GM23338 (cell line): ENCODE measurements at regions not wholly inside any gene's neighbourhood (a gene's known extent, or its start where the extent isn't known, plus 50 kb on each side); places are given as distances from the start of the nearest gene placed in this dataset.
A peak's percentile ranks its signal among the peaks of the same experiment; 100 is the strongest.

Experiments
- ATAC-seq: fragments of 200-7000 bp; cut with Tn5 transposase; 3 replicates; pipeline ENCODE4 v1.9.1; 2020
- DNase-seq: peaks from one replicate; pipeline ENCODE4 v3.0.0-alpha.2; 2015; ENCODE audit warnings: low spot score
- H2AFZ ChIP-seq: fragments of 200-600 bp; sonication (generic); 2 replicates; pipeline ENCODE4 v1.8.0; 2016; ENCODE audit warnings: antibody characterized with exemption, mild to moderate bottlenecking, moderate library complexity
- H3F3A ChIP-seq: fragments of 200-600 bp; sonication (generic); replicated peaks from 2 replicates; pipeline ENCODE4 v1.8.0; 2017; ENCODE audit warnings: antibody characterized with exemption, mixed run types, low read depth
- H3K27ac ChIP-seq: fragments of 200-600 bp; sonication (generic); 2 replicates; pipeline ENCODE4 v1.6.1; 2016; ENCODE audit warnings: low read depth
- H3K27me3 ChIP-seq: fragments of 200-600 bp; sonication (generic); 2 replicates; pipeline ENCODE4 v1.8.0; 2016; ENCODE audit warnings: mild to moderate bottlenecking, mixed run types, moderate library complexity; ENCODE audit not compliant: insufficient read depth
- H3K36me3 ChIP-seq: fragments of 200-600 bp; sonication (generic); 2 replicates; pipeline ENCODE4 v1.8.0; 2016; ENCODE audit warnings: mild to moderate bottlenecking; ENCODE audit not compliant: insufficient read depth
- H3K4me1 ChIP-seq: fragments of 200-600 bp; sonication (generic); 2 replicates; pipeline ENCODE4 v1.8.0; 2016; ENCODE audit warnings: mild to moderate bottlenecking, moderate library complexity; ENCODE audit not compliant: insufficient read depth
- H3K4me2 ChIP-seq: fragments of 200-600 bp; sonication (generic); 2 replicates; pipeline ENCODE4 v1.7.1; 2017; ENCODE audit warnings: mixed run types
- H3K4me3 ChIP-seq: fragments of 200-600 bp; sonication (generic); 2 replicates; pipeline ENCODE4 v1.6.1; 2016; ENCODE audit warnings: mixed run types
- H3K79me2 ChIP-seq: fragments of 200-600 bp; sonication (generic); replicated peaks from 2 replicates; pipeline ENCODE4 v1.8.0; 2017; ENCODE audit warnings: mild to moderate bottlenecking; ENCODE audit not compliant: insufficient read depth
- H3K9me2 ChIP-seq: fragments of 200-600 bp; sonication (generic); 2 replicates; pipeline ENCODE4 v1.8.0; 2017; ENCODE audit not compliant: insufficient read depth
- H4K20me1 ChIP-seq: fragments of 200-600 bp; sonication (generic); replicated peaks from 2 replicates; pipeline ENCODE4 v1.8.0; 2017; ENCODE audit warnings: mild to moderate bottlenecking; ENCODE audit not compliant: insufficient read depth
- H3K27ac Mint-ChIP-seq: 2 replicates; pipeline ENCODE4 v1.8.0; 2020; ENCODE audit warnings: inconsistent platforms, mild to moderate bottlenecking, moderate library complexity, mixed read lengths
- H3K27me3 Mint-ChIP-seq: 3 replicates; pipeline ENCODE4 v1.8.0; 2022; ENCODE audit warnings: low read depth, mild to moderate bottlenecking, moderate library complexity, mixed read lengths, inconsistent platforms; ENCODE audit not compliant: insufficient read depth, poor library complexity
- H3K36me3 Mint-ChIP-seq: 3 replicates; pipeline ENCODE4 v1.8.0; 2021; ENCODE audit warnings: low read depth, mild to moderate bottlenecking, inconsistent platforms, moderate library complexity, mixed read lengths
- H3K4me1 Mint-ChIP-seq: 3 replicates; pipeline ENCODE4 v1.8.0; 2020; ENCODE audit warnings: mild to moderate bottlenecking, inconsistent platforms, mixed read lengths
- H3K4me3 Mint-ChIP-seq: 3 replicates; pipeline ENCODE4 v1.8.0; 2021; ENCODE audit warnings: moderate library complexity, mild to moderate bottlenecking, inconsistent platforms, mixed read lengths
- H3K9me3 Mint-ChIP-seq: 3 replicates; pipeline ENCODE4 v1.8.0; 2020; ENCODE audit warnings: moderate library complexity, mild to moderate bottlenecking, inconsistent platforms, mixed read lengths
- CREB1 ChIP-seq: fragments of 250-450 bp; sonication (Bioruptor Pico); IDR thresholded peaks from 2 replicates; pipeline ENCODE4 v1.5.0; 2020; ENCODE audit warnings: low read depth, mild to moderate bottlenecking, moderate library complexity
- EZH2 ChIP-seq: fragments of 200-600 bp; sonication (generic); IDR thresholded peaks from one replicate; pipeline ENCODE4 v1.8.0; 2017; ENCODE audit warnings: antibody characterized with exemption, mild to moderate bottlenecking, low read depth; ENCODE audit not compliant: unreplicated experiment
- EZH2phosphoT487 ChIP-seq: fragments of 200-600 bp; sonication (generic); IDR thresholded peaks from one replicate; pipeline ENCODE4 v1.8.1; 2018; ENCODE audit warnings: antibody characterized with exemption; ENCODE audit not compliant: unreplicated experiment
- ZNF331 ChIP-seq: fragments of 250-450 bp; sonication (Bioruptor Pico); IDR thresholded peaks from 2 replicates; pipeline ENCODE4 v1.5.0; 2020; ENCODE audit warnings: low read depth, mild to moderate bottlenecking, moderate library complexity
- TF ChIP-seq, protein P1 (sequence below), 2 experiments: fragments of 200-600 bp in 1 of 2; sonication (generic) in 1 of 2; conservative IDR thresholded peaks; 2 replicates each; pipeline versions ENCODE4 v1.5.1 to v1.6.1; 2016 to 2017; ENCODE audit warnings: antibody characterized with exemption in 2 of 2, low read depth in 2 of 2, mild to moderate bottlenecking in 2 of 2, moderate library complexity in 1 of 2
- TF ChIP-seq, protein P2 (sequence below): fragments of 250-450 bp; sonication (Bioruptor Pico); IDR thresholded peaks from 2 replicates; pipeline ENCODE4 v1.5.0; 2020; ENCODE audit warnings: mild to moderate bottlenecking, moderate library complexity

DNA sequence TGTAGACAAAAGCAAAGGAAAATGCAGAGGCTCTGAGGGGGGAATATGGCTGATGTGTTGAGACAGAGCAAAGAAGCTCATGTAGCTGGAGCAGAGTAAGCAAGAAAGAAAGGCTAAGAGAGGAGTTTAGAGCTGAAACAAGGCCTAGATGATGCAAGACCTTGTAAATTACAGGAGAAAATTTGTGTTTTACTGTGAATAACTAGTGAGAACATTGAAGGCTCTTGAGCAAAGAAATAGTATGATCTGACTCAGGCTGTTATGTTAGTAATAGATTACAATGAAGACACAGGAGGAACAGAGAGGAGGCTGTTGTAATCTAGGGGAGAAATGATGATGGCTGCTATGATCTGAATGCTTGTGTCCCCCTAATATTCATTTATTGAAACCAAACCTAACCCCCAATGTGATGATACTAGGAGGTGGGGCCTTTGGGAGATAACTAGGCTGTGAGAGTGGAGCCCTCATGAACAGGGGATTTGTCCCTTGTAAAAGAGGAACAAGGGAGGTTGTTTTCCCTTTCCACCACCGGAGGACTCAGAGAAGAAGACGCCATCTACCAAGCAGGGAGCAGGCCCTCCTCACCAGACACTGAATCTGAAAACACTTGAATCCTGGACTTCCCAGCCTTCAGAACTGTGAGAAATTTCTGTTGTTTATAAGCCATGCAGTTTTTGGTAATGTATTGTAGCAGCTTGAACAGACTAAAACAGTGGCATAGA, 394.9 kb downstream of the HTR7 start:
- peaks cover 9% of the 10 kb centered on the region for H3K4me1 Mint-ChIP-seq
- no peak overlapping the region for H3K4me3 Mint-ChIP-seq
- no peaks in the 10 kb centered on the region for H3K4me1 ChIP-seq
- no peaks in the 10 kb centered on the region for H3K27me3 ChIP-seq
- H3K4me2 ChIP-seq = no peak overlapping the region
- H2AFZ ChIP-seq = 0 out of 2 replicates have a peak overlapping the region, but pooled peaks have one; percentile 63
- no peaks in the 10 kb centered on the region for H3K9me3 Mint-ChIP-seq
- 0 out of 2 replicates have a peak, but pooled peaks cover 4% of the 10 kb centered on the region for H3K9me2 ChIP-seq
- H3K36me3 ChIP-seq = no peaks in the 10 kb centered on the region
- ATAC-seq = no peak
- H3K27ac Mint-ChIP-seq = no peak overlapping the region
- H3F3A ChIP-seq = no peaks in the 10 kb centered on the region
- no peaks in the 10 kb centered on the region for H4K20me1 ChIP-seq
- H3K27ac ChIP-seq = no peak overlapping the region
- no peaks in the 10 kb centered on the region for H3K36me3 Mint-ChIP-seq
- TF ChIP-seq ZNF331 (CRISPR knock-in tag) (no peak), EZH2phosphoT487 (no peak), CREB1 (CRISPR knock-in tag) (no peak), EZH2 (no peak)
- TF ChIP-seq, protein P1, sequence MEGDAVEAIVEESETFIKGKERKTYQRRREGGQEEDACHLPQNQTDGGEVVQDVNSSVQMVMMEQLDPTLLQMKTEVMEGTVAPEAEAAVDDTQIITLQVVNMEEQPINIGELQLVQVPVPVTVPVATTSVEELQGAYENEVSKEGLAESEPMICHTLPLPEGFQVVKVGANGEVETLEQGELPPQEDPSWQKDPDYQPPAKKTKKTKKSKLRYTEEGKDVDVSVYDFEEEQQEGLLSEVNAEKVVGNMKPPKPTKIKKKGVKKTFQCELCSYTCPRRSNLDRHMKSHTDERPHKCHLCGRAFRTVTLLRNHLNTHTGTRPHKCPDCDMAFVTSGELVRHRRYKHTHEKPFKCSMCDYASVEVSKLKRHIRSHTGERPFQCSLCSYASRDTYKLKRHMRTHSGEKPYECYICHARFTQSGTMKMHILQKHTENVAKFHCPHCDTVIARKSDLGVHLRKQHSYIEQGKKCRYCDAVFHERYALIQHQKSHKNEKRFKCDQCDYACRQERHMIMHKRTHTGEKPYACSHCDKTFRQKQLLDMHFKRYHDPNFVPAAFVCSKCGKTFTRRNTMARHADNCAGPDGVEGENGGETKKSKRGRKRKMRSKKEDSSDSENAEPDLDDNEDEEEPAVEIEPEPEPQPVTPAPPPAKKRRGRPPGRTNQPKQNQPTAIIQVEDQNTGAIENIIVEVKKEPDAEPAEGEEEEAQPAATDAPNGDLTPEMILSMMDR (conservative IDR thresholded peaks at IDR 0.05; ENCODE audit: low read depth in 2 of 2) = no peak
- TF ChIP-seq, protein P2, sequence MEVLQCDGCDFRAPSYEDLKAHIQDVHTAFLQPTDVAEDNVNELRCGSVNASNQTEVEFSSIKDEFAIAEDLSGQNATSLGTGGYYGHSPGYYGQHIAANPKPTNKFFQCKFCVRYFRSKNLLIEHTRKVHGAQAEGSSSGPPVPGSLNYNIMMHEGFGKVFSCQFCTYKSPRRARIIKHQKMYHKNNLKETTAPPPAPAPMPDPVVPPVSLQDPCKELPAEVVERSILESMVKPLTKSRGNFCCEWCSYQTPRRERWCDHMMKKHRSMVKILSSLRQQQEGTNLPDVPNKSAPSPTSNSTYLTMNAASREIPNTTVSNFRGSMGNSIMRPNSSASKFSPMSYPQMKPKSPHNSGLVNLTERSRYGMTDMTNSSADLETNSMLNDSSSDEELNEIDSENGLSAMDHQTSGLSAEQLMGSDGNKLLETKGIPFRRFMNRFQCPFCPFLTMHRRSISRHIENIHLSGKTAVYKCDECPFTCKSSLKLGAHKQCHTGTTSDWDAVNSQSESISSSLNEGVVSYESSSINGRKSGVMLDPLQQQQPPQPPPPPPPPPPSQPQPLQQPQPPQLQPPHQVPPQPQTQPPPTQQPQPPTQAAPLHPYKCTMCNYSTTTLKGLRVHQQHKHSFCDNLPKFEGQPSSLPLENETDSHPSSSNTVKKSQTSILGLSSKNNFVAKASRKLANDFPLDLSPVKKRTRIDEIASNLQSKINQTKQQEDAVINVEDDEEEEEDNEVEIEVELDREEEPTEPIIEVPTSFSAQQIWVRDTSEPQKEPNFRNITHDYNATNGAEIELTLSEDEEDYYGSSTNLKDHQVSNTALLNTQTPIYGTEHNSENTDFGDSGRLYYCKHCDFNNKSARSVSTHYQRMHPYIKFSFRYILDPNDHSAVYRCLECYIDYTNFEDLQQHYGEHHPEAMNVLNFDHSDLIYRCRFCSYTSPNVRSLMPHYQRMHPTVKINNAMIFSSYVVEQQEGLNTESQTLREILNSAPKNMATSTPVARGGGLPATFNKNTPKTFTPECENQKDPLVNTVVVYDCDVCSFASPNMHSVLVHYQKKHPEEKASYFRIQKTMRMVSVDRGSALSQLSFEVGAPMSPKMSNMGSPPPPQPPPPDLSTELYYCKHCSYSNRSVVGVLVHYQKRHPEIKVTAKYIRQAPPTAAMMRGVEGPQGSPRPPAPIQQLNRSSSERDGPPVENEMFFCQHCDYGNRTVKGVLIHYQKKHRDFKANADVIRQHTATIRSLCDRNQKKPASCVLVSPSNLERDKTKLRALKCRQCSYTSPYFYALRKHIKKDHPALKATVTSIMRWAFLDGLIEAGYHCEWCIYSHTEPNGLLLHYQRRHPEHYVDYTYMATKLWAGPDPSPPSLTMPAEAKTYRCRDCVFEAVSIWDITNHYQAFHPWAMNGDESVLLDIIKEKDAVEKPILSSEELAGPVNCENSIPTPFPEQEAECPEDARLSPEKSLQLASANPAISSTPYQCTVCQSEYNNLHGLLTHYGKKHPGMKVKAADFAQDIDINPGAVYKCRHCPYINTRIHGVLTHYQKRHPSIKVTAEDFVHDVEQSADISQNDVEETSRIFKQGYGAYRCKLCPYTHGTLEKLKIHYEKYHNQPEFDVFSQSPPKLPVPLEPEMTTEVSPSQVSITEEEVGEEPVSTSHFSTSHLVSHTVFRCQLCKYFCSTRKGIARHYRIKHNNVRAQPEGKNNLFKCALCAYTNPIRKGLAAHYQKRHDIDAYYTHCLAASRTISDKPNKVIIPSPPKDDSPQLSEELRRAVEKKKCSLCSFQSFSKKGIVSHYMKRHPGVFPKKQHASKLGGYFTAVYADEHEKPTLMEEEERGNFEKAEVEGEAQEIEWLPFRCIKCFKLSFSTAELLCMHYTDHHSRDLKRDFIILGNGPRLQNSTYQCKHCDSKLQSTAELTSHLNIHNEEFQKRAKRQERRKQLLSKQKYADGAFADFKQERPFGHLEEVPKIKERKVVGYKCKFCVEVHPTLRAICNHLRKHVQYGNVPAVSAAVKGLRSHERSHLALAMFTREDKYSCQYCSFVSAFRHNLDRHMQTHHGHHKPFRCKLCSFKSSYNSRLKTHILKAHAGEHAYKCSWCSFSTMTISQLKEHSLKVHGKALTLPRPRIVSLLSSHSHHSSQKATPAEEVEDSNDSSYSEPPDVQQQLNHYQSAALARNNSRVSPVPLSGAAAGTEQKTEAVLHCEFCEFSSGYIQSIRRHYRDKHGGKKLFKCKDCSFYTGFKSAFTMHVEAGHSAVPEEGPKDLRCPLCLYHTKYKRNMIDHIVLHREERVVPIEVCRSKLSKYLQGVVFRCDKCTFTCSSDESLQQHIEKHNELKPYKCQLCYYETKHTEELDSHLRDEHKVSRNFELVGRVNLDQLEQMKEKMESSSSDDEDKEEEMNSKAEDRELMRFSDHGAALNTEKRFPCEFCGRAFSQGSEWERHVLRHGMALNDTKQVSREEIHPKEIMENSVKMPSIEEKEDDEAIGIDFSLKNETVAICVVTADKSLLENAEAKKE (CRISPR knock-in tag) = no peak
- no peaks in the 10 kb centered on the region for H3K79me2 ChIP-seq
- H3K4me3 ChIP-seq = no peak overlapping the region
- peaks cover 2% of the 10 kb centered on the region for H3K27me3 Mint-ChIP-seq
- DNase-seq = no peak
